Type B pancreatic cell (in vitro differentiated cells): ENCODE measurements at regions not wholly inside any gene's neighbourhood (a gene's known extent, or its start where the extent isn't known, plus 50 kb on each side); places are given as distances from the start of the nearest gene placed in this dataset.

Source experiments
- DNase-seq: peaks from one replicate; pipeline ENCODE4 v3.0.0; 2021; ENCODE audit warnings: mixed read lengths; ENCODE audit not compliant: unreplicated experiment; ENCODE audit errors: extremely low spot score
- H3K27ac Mint-ChIP-seq: 2 replicates; pipeline ENCODE4 v1.8.0; 2021; ENCODE audit warnings: mild to moderate bottlenecking, mixed read lengths
- H3K27me3 Mint-ChIP-seq: 2 replicates; pipeline ENCODE4 v1.8.0; 2021; ENCODE audit warnings: mixed read lengths
- H3K36me3 Mint-ChIP-seq: 2 replicates; pipeline ENCODE4 v1.8.0; 2021; ENCODE audit warnings: mixed read lengths
- H3K4me1 Mint-ChIP-seq: one replicate; pipeline ENCODE4 v1.8.0; 2021; ENCODE audit warnings: mixed read lengths; ENCODE audit not compliant: unreplicated experiment
- H3K4me3 Mint-ChIP-seq: 2 replicates; pipeline ENCODE4 v1.8.0; 2021; ENCODE audit warnings: mild to moderate bottlenecking, mixed read lengths
- H3K9me3 Mint-ChIP-seq: 2 replicates; pipeline ENCODE4 v1.8.0; 2021; ENCODE audit warnings: mixed read lengths
- CTCF ChIP-seq: fragments of 200-600 bp; sonication (generic); conservative IDR thresholded peaks from 2 replicates; pipeline ENCODE4 v1.5.0; 2021; ENCODE audit warnings: antibody characterized with exemption, mild to moderate bottlenecking

DNA sequence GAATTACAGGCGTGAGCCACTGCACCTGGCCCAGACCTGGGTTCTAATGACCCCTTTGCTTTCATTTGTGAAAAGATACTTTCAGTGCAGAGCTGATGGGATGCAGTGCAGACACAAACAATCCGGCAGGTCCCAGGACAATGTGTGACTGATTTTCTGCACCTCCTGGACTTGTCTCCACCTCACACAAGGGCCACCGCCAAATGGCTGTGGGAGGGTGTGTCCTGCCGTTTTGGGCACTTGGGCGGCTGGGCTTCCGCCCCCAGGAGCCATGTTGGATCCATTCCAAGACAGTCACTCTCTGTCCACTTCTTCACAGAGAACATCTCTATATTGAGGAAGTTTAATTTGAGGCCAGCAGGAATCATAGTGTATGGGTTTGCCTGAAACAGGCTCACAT is 112.3 kb upstream of the ZNF507 start:
- H3K27ac Mint-ChIP-seq: no peak overlapping the region
- TF ChIP-seq CTCF: no peak
- H3K27me3 Mint-ChIP-seq: peaks cover 33% of the 10 kb centered on the region
- H3K9me3 Mint-ChIP-seq: no peaks in the 10 kb centered on the region
- no peak overlapping the region for H3K4me3 Mint-ChIP-seq
- no peaks in the 10 kb centered on the region for H3K36me3 Mint-ChIP-seq
- DNase-seq: no peak
- H3K4me1 Mint-ChIP-seq: no peaks in the 10 kb centered on the region

DNA sequence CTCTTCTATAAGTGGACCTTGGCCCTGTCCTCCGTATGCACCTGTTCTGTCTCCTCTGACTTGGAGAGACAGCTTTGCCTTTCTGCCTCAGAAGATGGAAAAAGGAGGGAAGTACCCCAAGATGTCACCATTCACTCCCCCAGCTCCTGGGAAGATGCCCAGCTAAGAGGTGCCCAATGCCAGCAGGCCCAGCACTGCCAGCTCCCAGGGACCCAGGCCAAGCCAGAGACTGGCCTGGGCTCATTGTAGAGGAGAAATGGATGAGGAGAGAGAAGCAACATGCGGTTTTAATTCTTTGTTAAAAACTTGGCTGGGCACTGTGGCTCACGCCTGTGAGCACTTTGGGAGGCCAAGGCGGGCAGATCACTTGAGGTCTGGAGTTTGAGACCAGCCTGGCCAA is 111.5 kb upstream of the ZNF507 start:
- Mint-ChIP-seq H3K9me3 (no peaks in the 10 kb centered on the region), H3K27me3 (peaks cover 33% of the 10 kb centered on the region), H3K36me3 (no peaks in the 10 kb centered on the region), H3K4me1 (no peaks in the 10 kb centered on the region), H3K4me3 (no peak overlapping the region), H3K27ac (no peak overlapping the region)
- no peak for DNase-seq
- TF ChIP-seq CTCF: no peak

DNA sequence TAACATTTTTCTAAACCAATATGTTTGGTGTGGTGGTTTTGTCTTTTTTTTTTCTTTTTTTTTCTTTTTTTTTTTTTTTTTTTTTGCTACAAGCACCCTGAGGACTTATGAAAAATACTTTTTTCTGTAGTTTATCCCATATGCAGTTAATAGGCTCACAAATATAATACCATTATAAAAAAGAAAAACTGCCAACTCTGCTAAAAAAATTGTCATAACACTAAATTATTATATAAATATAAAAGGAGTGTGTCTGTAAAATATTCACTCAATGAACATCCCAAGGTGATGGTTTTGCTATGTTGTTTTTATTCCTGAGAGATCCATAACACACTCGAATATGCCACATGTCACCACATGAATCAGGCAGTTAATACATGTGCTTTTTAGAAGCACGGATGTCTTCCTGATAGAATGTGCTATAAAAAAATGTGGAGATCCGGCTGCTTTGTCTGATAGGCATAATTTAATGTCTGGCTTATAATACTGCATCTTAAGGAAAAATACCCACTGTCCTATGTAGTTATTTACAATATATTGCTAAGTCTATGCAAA is 110.7 kb upstream of the ZNF507 start:
- H3K36me3 Mint-ChIP-seq: no peaks in the 10 kb centered on the region
- H3K27me3 Mint-ChIP-seq: peaks cover 31% of the 10 kb centered on the region
- H3K4me3 Mint-ChIP-seq: no peak overlapping the region
- DNase-seq: no peak
- no peak for TF ChIP-seq CTCF
- H3K4me1 Mint-ChIP-seq: no peaks in the 10 kb centered on the region
- no peaks in the 10 kb centered on the region for H3K9me3 Mint-ChIP-seq
- H3K27ac Mint-ChIP-seq: no peak overlapping the region

DNA sequence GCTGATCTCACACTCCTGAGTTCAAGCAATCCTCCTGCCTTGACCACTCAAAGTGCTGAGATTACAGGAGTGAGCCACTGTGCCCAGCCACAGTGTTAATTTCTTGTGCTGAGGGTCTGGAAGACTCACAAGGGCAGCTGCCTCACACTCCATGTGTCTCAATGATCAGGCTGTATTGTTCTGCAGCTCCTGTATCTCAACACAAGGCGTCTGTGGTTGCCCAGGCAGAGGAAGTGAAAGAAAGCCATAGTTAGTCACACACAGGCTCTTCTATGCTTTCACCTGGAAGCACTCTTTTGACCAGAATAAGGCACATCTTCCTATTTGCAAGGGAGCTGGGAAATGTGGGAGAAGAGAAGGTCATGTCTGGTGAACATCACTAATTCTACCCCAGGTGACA is 107.3 kb upstream of the ZNF507 start:
- no peak for TF ChIP-seq CTCF
- Mint-ChIP-seq H3K4me3 (no peak overlapping the region), H3K27me3 (peaks cover 21% of the 10 kb centered on the region), H3K9me3 (no peaks in the 10 kb centered on the region), H3K4me1 (peaks cover 10% of the 10 kb centered on the region), H3K27ac (no peak overlapping the region), H3K36me3 (no peaks in the 10 kb centered on the region)
- DNase-seq: no peak

- no peak overlapping the region for H3K4me3 Mint-ChIP-seq
- no peak for TF ChIP-seq CTCF
- H3K4me1 Mint-ChIP-seq: peaks cover 10% of the 10 kb centered on the region
- H3K27ac Mint-ChIP-seq: no peak overlapping the region
- H3K36me3 Mint-ChIP-seq: no peaks in the 10 kb centered on the region
- H3K9me3 Mint-ChIP-seq: no peaks in the 10 kb centered on the region
- H3K27me3 Mint-ChIP-seq: peaks cover 17% of the 10 kb centered on the region
- no peak for DNase-seq
Observed at GRCh38 chr19:32240316-32240715, 105.1 kb upstream of the ZNF507 start.

- Mint-ChIP-seq H3K27me3 (peaks cover 17% of the 10 kb centered on the region), H3K4me1 (peaks cover 16% of the 10 kb centered on the region), H3K27ac (no peak overlapping the region), H3K4me3 (no peak overlapping the region), H3K9me3 (no peaks in the 10 kb centered on the region), H3K36me3 (no peaks in the 10 kb centered on the region)
- TF ChIP-seq CTCF: no peak
- no peak for DNase-seq
Observed at GRCh38 chr19:32241306-32241705, 104.1 kb upstream of the ZNF507 start.
